IMR-90 (cell line): ENCODE measurements at regions not wholly inside any gene's neighbourhood (a gene's known extent, or its start where the extent isn't known, plus 50 kb on each side); places are given as distances from the start of the nearest gene placed in this dataset.

ENCODE experiments used
- ATAC-seq: fragments of 200-7000 bp; cut with Tn5 transposase; 2 replicates; pipeline ENCODE4 v1.9.1; 2020; ENCODE audit warnings: low read depth, mild to moderate bottlenecking, moderate library complexity
- BruUV-seq: library from RNA; stranded (reverse); fragments of 400-500 nt; replicated peaks from 2 replicates; lab custom pipeline; 2021; lab: Mats Ljungman, UMichigan
- CTCF ChIA-PET: fragments of 300-600 bp; formaldehyde crosslinking; extraction: SDS; loops from one replicate; lab custom pipeline; 2021; ENCODE audit warnings: antibody characterized with exemption; lab: Yijun Ruan, JAX
- POLR2A ChIA-PET: fragments of 300-600 bp; sonication (Branson Sonifier 250); formaldehyde crosslinking; loops from one replicate; lab custom pipeline; 2022; ENCODE audit warnings: antibody characterized with exemption; ENCODE audit not compliant: unreplicated experiment; lab: Charles Lee
- DNase-seq: peaks from one replicate; pipeline ENCODE4 v3.0.0; 2013
- H2AFZ ChIP-seq: replicated peaks from 2 replicates; pipeline ENCODE3; 2013; ENCODE audit warnings: low read length, mild to moderate bottlenecking; ENCODE audit not compliant: poor library complexity
- H2AK5ac ChIP-seq: 2 replicates; pipeline ENCODE4 v1.6.1; 2013; ENCODE audit warnings: low read depth, low read length, inconsistent platforms
- H2AK9ac ChIP-seq: replicated peaks from 2 replicates; pipeline ENCODE3; 2013; ENCODE audit warnings: mild to moderate bottlenecking, low read depth, low read length, moderate library complexity; ENCODE audit not compliant: poor library complexity
- H2BK120ac ChIP-seq: 2 replicates; pipeline ENCODE4 v1.6.1; 2013; ENCODE audit warnings: low read depth, low read length, inconsistent platforms
- H2BK15ac ChIP-seq: 3 replicates; pipeline ENCODE4 v1.6.1; 2013; ENCODE audit warnings: low read depth, low read length, inconsistent platforms
- H2BK20ac ChIP-seq: 2 replicates; pipeline ENCODE4 v1.6.1; 2013; ENCODE audit warnings: low read depth, mild to moderate bottlenecking, inconsistent platforms, low read length, moderate library complexity
- H2BK5ac ChIP-seq: 2 replicates; pipeline ENCODE4 v1.6.1; 2013; ENCODE audit warnings: mild to moderate bottlenecking, low read depth, low read length, inconsistent platforms; ENCODE audit not compliant: poor library complexity, severe bottlenecking
- H3K14ac ChIP-seq: replicated peaks from 2 replicates; pipeline ENCODE4 v1.6.1; 2013; ENCODE audit warnings: low read depth, low read length, inconsistent platforms
- H3K18ac ChIP-seq: 2 replicates; pipeline ENCODE4 v1.6.1; 2013; ENCODE audit warnings: low read depth, low read length, control low read depth
- H3K23ac ChIP-seq: 2 replicates; pipeline ENCODE4 v1.6.1; 2013; ENCODE audit warnings: low read depth, low read length, inconsistent platforms
- H3K27ac ChIP-seq: 2 replicates; pipeline ENCODE4 v1.5.1; 2013; ENCODE audit warnings: mild to moderate bottlenecking, control low read depth, low read length; ENCODE audit not compliant: insufficient read depth
- H3K27me3 ChIP-seq: 2 replicates; pipeline ENCODE4 v1.6.1; 2013; ENCODE audit warnings: low read length; ENCODE audit not compliant: control insufficient read depth, insufficient read depth
- H3K36me3 ChIP-seq: 2 replicates; pipeline ENCODE4 v1.6.1; 2013; ENCODE audit warnings: low read length, mixed read lengths; ENCODE audit not compliant: control insufficient read depth, insufficient read depth
- H3K4ac ChIP-seq: 2 replicates; pipeline ENCODE4 v1.6.1; 2013; ENCODE audit warnings: low read depth, low read length, inconsistent platforms
- H3K4me1 ChIP-seq: 2 replicates; pipeline ENCODE4 v1.6.1; 2013; ENCODE audit warnings: low read length, mixed read lengths; ENCODE audit not compliant: control insufficient read depth, insufficient read depth
- H3K4me2 ChIP-seq: 2 replicates; pipeline ENCODE4 v1.6.1; 2013; ENCODE audit warnings: low read depth, mild to moderate bottlenecking, control low read depth, low read length, moderate library complexity
- H3K4me3 ChIP-seq: 2 replicates; pipeline ENCODE4 v1.5.1; 2013; ENCODE audit warnings: low read depth, mild to moderate bottlenecking, control low read depth, low read length, moderate library complexity; ENCODE audit not compliant: insufficient read depth
- H3K56ac ChIP-seq: 2 replicates; pipeline ENCODE4 v1.6.1; 2013; ENCODE audit warnings: low read length, inconsistent platforms; ENCODE audit not compliant: insufficient read depth; ENCODE audit errors: extremely low read depth
- H3K79me1 ChIP-seq, 2 experiments: 2 replicates each; pipeline ENCODE4 v1.6.1; 2013; ENCODE audit warnings: low read length in 2 of 2, inconsistent platforms in 1 of 2, low read depth in 1 of 2
- H3K9ac ChIP-seq: 2 replicates; pipeline ENCODE4 v1.6.1; 2013; ENCODE audit warnings: low read depth, low read length, control low read depth
- H3K9me1 ChIP-seq: 2 replicates; pipeline ENCODE4 v1.6.1; 2013; ENCODE audit warnings: low read length, inconsistent platforms; ENCODE audit not compliant: insufficient read depth
- H3K9me3 ChIP-seq: 2 replicates; pipeline ENCODE4 v1.6.1; 2013; ENCODE audit warnings: low read length; ENCODE audit not compliant: control insufficient read depth, insufficient read depth
- H4K20me1 ChIP-seq: 2 replicates; pipeline ENCODE4 v1.6.1; 2013; ENCODE audit warnings: low read length, inconsistent platforms; ENCODE audit not compliant: insufficient read depth
- H4K5ac ChIP-seq: 2 replicates; pipeline ENCODE4 v1.6.1; 2013; ENCODE audit warnings: mild to moderate bottlenecking, low read depth, low read length, control low read depth
- H4K8ac ChIP-seq, 2 experiments: 2 replicates each; pipeline ENCODE4 v1.6.1; 2013; ENCODE audit warnings: low read depth in 2 of 2, low read length in 2 of 2, control low read depth in 1 of 2, inconsistent platforms in 1 of 2
- H4K91ac ChIP-seq: 2 replicates; pipeline ENCODE4 v1.6.1; 2013; ENCODE audit warnings: low read depth, low read length, inconsistent platforms; ENCODE audit not compliant: insufficient read depth
- BHLHE40 ChIP-seq: fragments of 150-350 bp; IDR thresholded peaks from 2 replicates; pipeline ENCODE4 v1.6.1; 2016; ENCODE audit warnings: mild to moderate bottlenecking, low read depth, low read length
- CEBPB ChIP-seq: IDR thresholded peaks from 2 replicates; pipeline ENCODE4 v1.6.1; 2012; ENCODE audit warnings: low read depth, low read length, improper control_type of control experiment
- CHD1 ChIP-seq: IDR thresholded peaks from 2 replicates; pipeline ENCODE4 v1.6.1; 2012; ENCODE audit warnings: low read depth, low read length, improper control_type of control experiment
- CTCF ChIP-seq: conservative IDR thresholded peaks from 2 replicates; pipeline ENCODE4 v1.5.1; 2012; ENCODE audit warnings: mild to moderate bottlenecking, low read depth, low read length, improper control_type of control experiment
- ELK1 ChIP-seq: fragments of 150-350 bp; IDR thresholded peaks from 2 replicates; pipeline ENCODE4 v1.6.1; 2016; ENCODE audit warnings: low read depth, mild to moderate bottlenecking, low read length, moderate library complexity, borderline replicate concordance
- FOS ChIP-seq: fragments of 150-350 bp; IDR thresholded peaks from 2 replicates; pipeline ENCODE4 v1.6.1; 2016; ENCODE audit warnings: low read depth, low read length
- MAFK ChIP-seq: IDR thresholded peaks from 2 replicates; pipeline ENCODE4 v1.6.1; 2012; ENCODE audit warnings: low read depth, low read length, improper control_type of control experiment
- MAZ ChIP-seq: IDR thresholded peaks from 2 replicates; pipeline ENCODE4 v1.6.1; 2012; ENCODE audit warnings: low read depth, mild to moderate bottlenecking, low read length, improper control_type of control experiment, moderate library complexity, borderline replicate concordance
- MXI1 ChIP-seq: IDR thresholded peaks from 2 replicates; pipeline ENCODE4 v1.6.1; 2012; ENCODE audit warnings: low read depth, mild to moderate bottlenecking, low read length, moderate library complexity, borderline replicate concordance
- NFE2L2 ChIP-seq: fragments of 150-350 bp; IDR thresholded peaks from 2 replicates; pipeline ENCODE4 v1.6.1; 2016; ENCODE audit warnings: low read depth, mild to moderate bottlenecking, low read length
- POLR2A ChIP-seq: IDR thresholded peaks from 2 replicates; pipeline ENCODE4 v1.6.1; 2012; ENCODE audit warnings: mild to moderate bottlenecking, low read depth, low read length
- RAD21 ChIP-seq: IDR thresholded peaks from 2 replicates; pipeline ENCODE4 v1.6.1; 2012; ENCODE audit warnings: low read length, improper control_type of control experiment
- RCOR1 ChIP-seq: IDR thresholded peaks from 2 replicates; pipeline ENCODE4 v1.6.1; 2012; ENCODE audit warnings: mild to moderate bottlenecking, low read length, improper control_type of control experiment; ENCODE audit not compliant: insufficient replicate concordance
- RFX5 ChIP-seq: IDR thresholded peaks from 2 replicates; pipeline ENCODE4 v1.8.0; 2012; ENCODE audit warnings: low read depth, mild to moderate bottlenecking, low read length, moderate library complexity
- SMC3 ChIP-seq: fragments of 150-350 bp; IDR thresholded peaks from 2 replicates; pipeline ENCODE4 v1.6.1; 2016; ENCODE audit warnings: low read depth, mild to moderate bottlenecking, antibody characterized with exemption, low read length, moderate library complexity
- USF2 ChIP-seq: fragments of 150-350 bp; IDR thresholded peaks from 2 replicates; pipeline ENCODE4 v1.6.1; 2017; ENCODE audit warnings: mild to moderate bottlenecking, antibody characterized with exemption, low read length, low read depth
- WGBS, 2 experiments: methylation state at CpG; one replicate each; pipeline versions ENCODE4 v1.1.5 to v1.1.7; 2013; ENCODE audit warnings: missing lambda C conversion rate in 2 of 2; ENCODE audit not compliant: insufficient read length in 1 of 2; ENCODE audit errors: extremely low coverage in 2 of 2; 5-methylcytosine and 5-hydroxymethylcytosine counted together
- dilution Hi-C: fragments of 300-500 bp; cut with HindIII; formaldehyde crosslinking; loops from one replicate; pipeline ENCODE4 v1.14.3; 2018; ENCODE audit warnings: low sequenced_read_pairs; ENCODE audit not compliant: unreplicated experiment
- in situ Hi-C: fragments of 300-500 bp; cut with MboI; formaldehyde crosslinking; loops from 3 replicates; pipeline ENCODE4 v1.14.3; 2019; ENCODE audit warnings: low sequenced_read_pairs, inconsistent platforms, mixed read lengths
- intact Hi-C: fragments of 100-400 bp; cut with micrococcal nuclease; formaldehyde crosslinking; loops from 2 replicates; pipeline ENCODE4 v1.10.0; 2022

GRCh38 chr4:32864713-32865351 lies 2144.7 kb downstream of the PCDH7 start:
- no peak for TF ChIP-seq POLR2A
- TF ChIP-seq RCOR1, result no peak
- TF ChIP-seq CEBPB, result no peak
- TF ChIP-seq MXI1, result no peak
- TF ChIP-seq MAFK, result no peak
- TF ChIP-seq SMC3, result no peak
- no peak for TF ChIP-seq FOS
- TF ChIP-seq CTCF, result no peak
- TF ChIP-seq RFX5, result no peak
- no peak for TF ChIP-seq USF2
- no peak for TF ChIP-seq RAD21
- TF ChIP-seq ELK1, result no peak
- no peak for TF ChIP-seq MAZ
- no peak for TF ChIP-seq CHD1
- no peak for TF ChIP-seq NFE2L2
- TF ChIP-seq BHLHE40, result no peak
- H2AK9ac ChIP-seq, result no peak overlapping the region
- H3K4me2 ChIP-seq, result no peak overlapping the region
- no TSS peak for BruUV-seq
- WGBS, 2 experiments, result no CpG with 5 or more reads among the region's 3 CpGs
- no peak overlapping the region for H3K18ac ChIP-seq
- no peak overlapping the region for H3K14ac ChIP-seq
- no peak overlapping the region for H3K4ac ChIP-seq
- H4K91ac ChIP-seq, result no peak overlapping the region
- peaks cover 2% of the 10 kb centered on the region; the same call in 1 of the 2 replicates for H3K9me3 ChIP-seq
- H2BK120ac ChIP-seq, result no peak overlapping the region
- H3K23ac ChIP-seq, result no peak overlapping the region
- no peak overlapping the region for H2BK15ac ChIP-seq
- dilution Hi-C loops, result no loop called here
- no peak overlapping the region for H3K56ac ChIP-seq
- H4K8ac ChIP-seq, result no peak overlapping the region
- no peak overlapping the region for H2AFZ ChIP-seq
- no peak overlapping the region for H3K4me3 ChIP-seq
- H4K5ac ChIP-seq, result no peak overlapping the region
- DNase-seq (no peak), ATAC-seq (no peak)
- intact Hi-C loops, result no loop called here
- no peaks in the 10 kb centered on the region for H3K27me3 ChIP-seq
- no peak overlapping the region for H3K9ac ChIP-seq
- no peak overlapping the region for H2BK20ac ChIP-seq
- no peak overlapping the region for H2AK5ac ChIP-seq
- ChIA-PET CTCF (no interaction called here), POLR2A (no interaction called here)
- H3K27ac ChIP-seq, result no peak overlapping the region
- H4K20me1 ChIP-seq, result no peaks in the 10 kb centered on the region
- no peaks in the 10 kb centered on the region for H3K4me1 ChIP-seq
- H3K9me1 ChIP-seq, result no peaks in the 10 kb centered on the region
- no peaks in the 10 kb centered on the region for H3K36me3 ChIP-seq
- no peaks in the 10 kb centered on the region for H3K79me1 ChIP-seq
- in situ Hi-C loops, result no loop called here
- H2BK5ac ChIP-seq, result no peak overlapping the region
